ENCODE measurements at regions not wholly inside any gene's neighbourhood (a gene's known extent, or its start where the extent isn't known, plus 50 kb on each side); places are given as distances from the start of the nearest gene placed in this dataset.

DNA sequence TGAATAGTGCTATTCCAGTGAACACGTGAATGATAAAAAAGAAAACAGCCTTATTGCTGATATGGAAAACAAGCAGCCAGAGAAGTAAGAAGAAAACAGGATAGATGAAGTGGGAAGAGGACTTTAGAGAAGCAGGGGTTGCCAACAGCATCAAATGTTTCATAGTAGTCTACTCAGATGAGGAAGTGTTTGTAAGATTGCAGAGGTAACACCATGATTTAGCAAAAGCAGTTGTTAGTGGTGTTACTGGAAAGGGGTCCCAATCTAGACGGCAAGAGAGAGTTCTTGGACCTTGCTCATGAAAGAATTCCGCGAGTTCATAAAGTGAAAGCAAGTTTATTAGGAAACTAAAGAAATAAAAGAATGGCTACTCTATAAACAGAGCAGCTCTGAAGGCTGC is 108.8 kb upstream of the MCTP2 start:
- Histone ChIP-seq H3K9me3 (no peaks in the 10 kb centered on the region), H3K27ac (no peak overlapping the region), H3K4me3 (no peak overlapping the region)

DNA sequence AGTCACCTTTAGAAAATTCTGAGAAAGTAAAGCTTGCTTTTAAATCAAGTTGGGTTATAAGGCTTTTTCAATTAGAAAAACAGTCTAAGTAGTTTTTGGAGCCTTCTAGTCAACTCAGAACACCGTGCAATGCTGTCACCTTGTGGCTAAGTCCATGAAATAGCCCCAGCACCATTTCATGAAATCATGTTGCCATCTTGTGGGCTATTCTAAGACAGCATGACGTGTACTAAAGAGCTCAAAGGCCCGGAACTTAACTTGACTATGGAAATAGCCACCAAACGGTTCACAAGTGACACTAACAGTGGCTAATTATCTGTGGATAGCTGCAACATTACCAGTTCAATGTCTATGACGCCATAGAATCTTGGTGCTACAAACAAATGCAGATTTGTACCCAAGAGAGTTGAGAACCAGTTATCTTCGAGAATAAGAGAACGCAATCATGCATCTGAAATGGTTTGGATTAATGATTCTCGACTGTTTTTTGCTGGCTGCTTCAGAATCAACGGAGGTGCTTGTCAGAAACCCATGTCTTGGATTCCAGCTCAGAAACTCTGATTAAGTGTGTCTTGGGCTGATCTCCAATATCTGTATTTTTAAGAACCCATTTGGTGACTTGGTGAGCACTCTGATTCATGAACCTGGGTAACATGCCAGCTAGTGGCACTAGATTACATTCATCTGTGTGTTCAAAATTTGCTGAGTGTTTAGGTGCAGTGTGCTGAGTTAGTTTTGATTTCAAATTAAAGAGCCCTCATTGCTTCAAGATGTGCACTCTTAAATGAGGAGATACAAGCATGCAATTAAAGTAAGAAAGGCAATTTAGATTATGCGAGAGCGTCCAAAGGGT is 111.2 kb upstream of the MCTP2 start:
- Histone ChIP-seq H3K27me3 (no peaks in the 10 kb centered on the region), H3K36me3 (no peaks in the 10 kb centered on the region), H3K4me3 (no peak overlapping the region), H3K9me3 (no peaks in the 10 kb centered on the region), H3K27ac (peak overlapping the region in 1 of 4 donors; percentile 39), H3K4me1 (no peaks in the 10 kb centered on the region)
- peak in 2 of 3 donors; percentile 17 to 76 for DNase-seq
- TF ChIP-seq POLR2A (IDR thresholded peaks at IDR 0.05) = no peak
- TF ChIP-seq, protein P1, sequence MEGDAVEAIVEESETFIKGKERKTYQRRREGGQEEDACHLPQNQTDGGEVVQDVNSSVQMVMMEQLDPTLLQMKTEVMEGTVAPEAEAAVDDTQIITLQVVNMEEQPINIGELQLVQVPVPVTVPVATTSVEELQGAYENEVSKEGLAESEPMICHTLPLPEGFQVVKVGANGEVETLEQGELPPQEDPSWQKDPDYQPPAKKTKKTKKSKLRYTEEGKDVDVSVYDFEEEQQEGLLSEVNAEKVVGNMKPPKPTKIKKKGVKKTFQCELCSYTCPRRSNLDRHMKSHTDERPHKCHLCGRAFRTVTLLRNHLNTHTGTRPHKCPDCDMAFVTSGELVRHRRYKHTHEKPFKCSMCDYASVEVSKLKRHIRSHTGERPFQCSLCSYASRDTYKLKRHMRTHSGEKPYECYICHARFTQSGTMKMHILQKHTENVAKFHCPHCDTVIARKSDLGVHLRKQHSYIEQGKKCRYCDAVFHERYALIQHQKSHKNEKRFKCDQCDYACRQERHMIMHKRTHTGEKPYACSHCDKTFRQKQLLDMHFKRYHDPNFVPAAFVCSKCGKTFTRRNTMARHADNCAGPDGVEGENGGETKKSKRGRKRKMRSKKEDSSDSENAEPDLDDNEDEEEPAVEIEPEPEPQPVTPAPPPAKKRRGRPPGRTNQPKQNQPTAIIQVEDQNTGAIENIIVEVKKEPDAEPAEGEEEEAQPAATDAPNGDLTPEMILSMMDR (IDR thresholded peaks at IDR 0.05) = peak; percentile 14 to 99 (median 86)

More for the DNA sequence above, 108.8 kb upstream of the MCTP2 start:
- no peaks in the 10 kb centered on the region for H3K27me3 ChIP-seq
- no peaks in the 10 kb centered on the region for H3K36me3 ChIP-seq
- no peaks in the 10 kb centered on the region for H3K4me1 ChIP-seq
- TF ChIP-seq, protein P1 (IDR thresholded peaks at IDR 0.05) = no peak
- TF ChIP-seq POLR2A (IDR thresholded peaks at IDR 0.05) = no peak
- DNase-seq = no peak

DNA sequence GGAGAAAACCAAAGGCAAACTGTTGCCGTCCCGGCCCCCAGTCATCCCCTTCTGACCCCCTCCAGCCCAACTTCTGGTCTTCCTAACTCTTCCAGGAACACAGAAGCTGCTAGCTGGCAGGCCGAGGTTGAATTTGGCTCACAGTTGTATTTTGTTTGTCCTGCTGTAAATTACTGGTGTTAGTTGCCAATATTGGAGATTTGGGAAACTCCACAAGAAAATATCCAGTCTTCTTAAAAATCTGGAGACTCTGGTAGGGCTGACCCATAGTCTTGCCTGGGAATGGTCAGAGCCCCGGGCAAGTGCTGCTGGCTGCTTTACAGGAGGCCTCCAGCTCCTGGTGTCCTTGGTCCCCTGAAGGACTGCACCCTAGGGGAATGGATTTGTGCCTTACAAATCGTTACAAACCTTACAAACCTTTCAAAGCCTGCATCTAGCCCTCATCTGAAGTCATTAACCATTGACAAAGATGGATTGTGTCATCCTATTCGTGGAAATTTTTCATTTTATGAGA is 112.0 kb upstream of the MCTP2 start:
- Histone ChIP-seq H3K27me3 (no peaks in the 10 kb centered on the region), H3K36me3 (no peaks in the 10 kb centered on the region), H3K9me3 (no peaks in the 10 kb centered on the region), H3K27ac (peak overlapping the region in 1 of 4 donors; percentile 39), H3K4me1 (no peaks in the 10 kb centered on the region), H3K4me3 (no peak overlapping the region)
- no peak for DNase-seq
- no peak for TF ChIP-seq POLR2A (IDR thresholded peaks at IDR 0.05)
- TF ChIP-seq, protein P1 (IDR thresholded peaks at IDR 0.05) = no peak

DNA sequence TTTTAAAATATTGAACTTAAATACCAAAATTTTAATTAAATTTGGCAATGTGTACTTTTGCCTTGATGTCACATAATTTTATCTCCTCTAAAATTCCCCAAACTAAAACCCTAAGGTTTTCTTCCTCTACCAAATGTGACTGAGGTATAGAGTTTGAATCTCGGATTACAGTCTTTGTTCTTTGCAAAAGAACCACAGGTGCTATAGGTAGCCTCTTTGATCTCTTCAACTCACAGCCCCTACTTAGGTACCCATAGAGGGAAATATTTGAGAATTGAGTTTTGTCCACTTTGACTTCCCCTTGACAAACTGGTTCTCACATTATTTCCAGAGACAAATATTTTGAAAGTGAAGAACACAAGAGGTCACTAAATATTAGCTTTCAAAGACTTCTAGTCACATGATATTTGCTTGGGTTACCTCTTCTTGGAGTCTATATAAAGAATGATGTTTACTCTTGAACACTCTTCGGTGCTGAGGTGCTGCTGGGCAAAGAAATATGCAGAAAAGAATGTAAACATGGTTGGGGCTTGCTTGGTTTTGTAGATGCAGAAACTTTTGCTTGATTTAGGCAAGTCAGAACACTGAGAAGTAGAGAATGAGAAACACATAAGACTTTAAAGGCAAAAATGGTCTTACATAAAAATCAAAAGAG is 120.8 kb upstream of the MCTP2 start:
- Histone ChIP-seq H3K36me3 (no peaks in the 10 kb centered on the region), H3K9me3 (no peaks in the 10 kb centered on the region), H3K4me1 (no peaks in the 10 kb centered on the region), H3K27ac (no peak overlapping the region), H3K4me3 (no peak overlapping the region), H3K27me3 (no peaks in the 10 kb centered on the region)
- TF ChIP-seq POLR2A (IDR thresholded peaks at IDR 0.05) = no peak
- TF ChIP-seq, protein P1 (IDR thresholded peaks at IDR 0.05) = no peak
- DNase-seq = no peak

DNA sequence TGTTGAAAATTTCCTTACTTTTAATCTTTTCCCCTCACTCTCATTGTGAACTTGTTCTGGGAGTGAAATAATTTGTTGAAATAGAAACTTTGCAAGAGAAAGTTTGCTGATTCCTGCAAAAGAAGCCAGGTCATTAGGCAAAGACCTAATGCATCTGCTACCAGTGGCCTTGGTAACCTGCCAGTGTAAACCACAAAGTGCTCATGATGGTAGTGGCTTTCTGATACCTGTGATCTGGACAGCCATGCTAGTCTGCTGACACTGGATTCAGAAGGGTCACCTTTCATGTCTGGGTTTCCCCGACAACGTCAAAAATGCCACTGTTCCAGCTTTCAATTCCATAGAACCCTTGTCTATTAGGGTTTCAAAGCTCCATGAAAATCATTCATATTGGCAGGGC is 123.7 kb upstream of the MCTP2 start:
- H3K27me3 ChIP-seq = no peaks in the 10 kb centered on the region
- TF ChIP-seq, protein P1 (IDR thresholded peaks at IDR 0.05) = no peak
- TF ChIP-seq POLR2A (IDR thresholded peaks at IDR 0.05) = no peak
- H3K4me3 ChIP-seq = no peak overlapping the region
- DNase-seq = no peak
- H3K36me3 ChIP-seq = no peaks in the 10 kb centered on the region
- H3K27ac ChIP-seq = no peak overlapping the region
- H3K9me3 ChIP-seq = no peaks in the 10 kb centered on the region
- no peaks in the 10 kb centered on the region for H3K4me1 ChIP-seq
